Liver (tissue), 8 donors: ENCODE measurements at regions not wholly inside any gene's neighbourhood (a gene's known extent, or its start where the extent isn't known, plus 50 kb on each side); places are given as distances from the start of the nearest gene placed in this dataset.

ENCODE experiments used
- DNase-seq: peaks from one replicate; pipeline ENCODE4 v3.0.0-alpha.2; 2017; ENCODE audit warnings: low spot score
- H3K27ac ChIP-seq, 2 donors: one replicate each; pipeline ENCODE4 v1.7.0; 2013; ENCODE audit warnings: inconsistent platforms in 2 of 2, low read length in 2 of 2, control low read depth in 1 of 2, low read depth in 1 of 2, mild to moderate bottlenecking in 1 of 2
- H3K27me3 ChIP-seq, 4 donors: one replicate each; pipeline versions ENCODE4 v1.6.1 to v1.7.0; 2013; ENCODE audit warnings: low read length in 3 of 4, inconsistent platforms in 1 of 4, mild to moderate bottlenecking in 1 of 4, moderate library complexity in 1 of 4; ENCODE audit not compliant: control insufficient read depth in 4 of 4, insufficient read depth in 4 of 4
- H3K36me3 ChIP-seq, 4 donors: one replicate each; pipeline versions ENCODE4 v1.6.1 to v1.7.0; 2013; ENCODE audit warnings: low read length in 3 of 4, mild to moderate bottlenecking in 3 of 4, low read depth in 1 of 4, moderate library complexity in 1 of 4; ENCODE audit not compliant: control insufficient read depth in 4 of 4, insufficient read depth in 3 of 4
- H3K4me1 ChIP-seq, 4 donors: one replicate each; pipeline versions ENCODE4 v1.6.1 to v1.7.0; 2013; ENCODE audit warnings: low read length in 3 of 4, mild to moderate bottlenecking in 3 of 4, moderate library complexity in 1 of 4; ENCODE audit not compliant: control insufficient read depth in 4 of 4, insufficient read depth in 4 of 4
- H3K4me3 ChIP-seq, 3 donors: one replicate each; pipeline versions ENCODE4 v1.6.1 to v1.7.0; 2013; ENCODE audit warnings: low read length in 3 of 3, control low read depth in 1 of 3, low read depth in 1 of 3, mild to moderate bottlenecking in 1 of 3
- H3K9ac ChIP-seq, 2 donors: one replicate each; pipeline ENCODE4 v1.7.0; 2013; ENCODE audit warnings: low read length in 2 of 2, mild to moderate bottlenecking in 2 of 2, moderate library complexity in 2 of 2, control low read depth in 1 of 2, low read depth in 1 of 2
- H3K9me3 ChIP-seq, 4 donors: one replicate each; pipeline versions ENCODE4 v1.6.1 to v1.7.0; 2013; ENCODE audit warnings: low read length in 3 of 4; ENCODE audit not compliant: control insufficient read depth in 4 of 4
- EGR1 ChIP-seq, 2 donors: IDR thresholded peaks; 2 replicates each; pipeline ENCODE4 v1.6.1; 2016 to 2018; ENCODE audit warnings: antibody characterized with exemption in 2 of 2, low read depth in 2 of 2
- FOXA1 ChIP-seq: IDR thresholded peaks from 2 replicates; pipeline ENCODE4 v1.6.1; 2016; ENCODE audit warnings: antibody characterized with exemption
- FOXA2 ChIP-seq: IDR thresholded peaks from 2 replicates; pipeline ENCODE4 v1.6.1; 2016; ENCODE audit warnings: antibody characterized with exemption
- GABPA ChIP-seq, 2 donors: IDR thresholded peaks in 1 of 2; conservative IDR thresholded peaks in 1 of 2; 2 replicates each; pipeline ENCODE4 v1.6.1; 2016; ENCODE audit warnings: antibody characterized with exemption in 2 of 2, mild to moderate bottlenecking in 1 of 2, moderate library complexity in 1 of 2
- HNF4A ChIP-seq, 2 donors: conservative IDR thresholded peaks; 2 replicates each; pipeline ENCODE4 v1.6.1; 2016; ENCODE audit warnings: antibody characterized with exemption in 2 of 2, mild to moderate bottlenecking in 2 of 2
- HNF4G ChIP-seq: IDR thresholded peaks from 2 replicates; pipeline ENCODE4 v1.6.1; 2016; ENCODE audit warnings: antibody characterized with exemption
- JUND ChIP-seq, 2 donors: IDR thresholded peaks; 2 replicates each; pipeline ENCODE4 v1.6.1; 2016; ENCODE audit warnings: antibody characterized with exemption in 2 of 2
- NR2F2 ChIP-seq: IDR thresholded peaks from 2 replicates; pipeline ENCODE4 v1.6.1; 2016; ENCODE audit warnings: antibody characterized with exemption
- RAD21 ChIP-seq, 2 donors: IDR thresholded peaks; 2 replicates each; pipeline ENCODE4 v1.6.1; 2016; ENCODE audit warnings: antibody characterized with exemption in 2 of 2, mild to moderate bottlenecking in 2 of 2
- RXRA ChIP-seq, 2 donors: IDR thresholded peaks; 2 replicates each; pipeline ENCODE4 v1.6.1; 2017 to 2018; ENCODE audit warnings: antibody characterized with exemption in 2 of 2, mild to moderate bottlenecking in 1 of 2
- SP1 ChIP-seq: IDR thresholded peaks from 2 replicates; pipeline ENCODE4 v1.6.1; 2018; ENCODE audit warnings: antibody characterized with exemption, mild to moderate bottlenecking
- TAF1 ChIP-seq: conservative IDR thresholded peaks from 2 replicates; pipeline ENCODE4 v1.6.1; 2016; ENCODE audit warnings: antibody characterized with exemption, mild to moderate bottlenecking
- YY1 ChIP-seq: IDR thresholded peaks from 2 replicates; pipeline ENCODE4 v1.6.1; 2016; ENCODE audit warnings: antibody characterized with exemption, mild to moderate bottlenecking
- WGBS: extraction: QIAGEN DNeasy Blood & Tissue Kit; methylation state at CpG from one replicate; pipeline ENCODE4 v1.1.7; 2013; 5-methylcytosine and 5-hydroxymethylcytosine counted together
- TF ChIP-seq, protein P1 (sequence below): IDR thresholded peaks from 2 replicates; pipeline ENCODE4 v1.6.1; 2016; ENCODE audit warnings: antibody characterized with exemption, mild to moderate bottlenecking
- TF ChIP-seq, protein P2 (sequence below): IDR thresholded peaks from 2 replicates; pipeline ENCODE4 v1.6.1; 2016; ENCODE audit warnings: antibody characterized with exemption
- TF ChIP-seq, protein P3 (sequence below): fragments of 150-350 bp; IDR thresholded peaks from 2 replicates; pipeline ENCODE4 v1.5.1; 2017; ENCODE audit warnings: improper control_type of control experiment, low read depth, low read length; ENCODE audit not compliant: missing input control
- TF ChIP-seq, protein P4 (sequence below): IDR thresholded peaks from 2 replicates; pipeline ENCODE4 v1.6.1; 2016; ENCODE audit warnings: antibody characterized with exemption
- TF ChIP-seq, protein P5 (sequence below): IDR thresholded peaks from 2 replicates; pipeline ENCODE4 v1.6.1; 2016; ENCODE audit warnings: antibody characterized with exemption
- donor health status: healthy.
- donor health status: healthy.
- donor health status: healthy.
- donor health status: healthy.
- donor health status: healthy.

DNA sequence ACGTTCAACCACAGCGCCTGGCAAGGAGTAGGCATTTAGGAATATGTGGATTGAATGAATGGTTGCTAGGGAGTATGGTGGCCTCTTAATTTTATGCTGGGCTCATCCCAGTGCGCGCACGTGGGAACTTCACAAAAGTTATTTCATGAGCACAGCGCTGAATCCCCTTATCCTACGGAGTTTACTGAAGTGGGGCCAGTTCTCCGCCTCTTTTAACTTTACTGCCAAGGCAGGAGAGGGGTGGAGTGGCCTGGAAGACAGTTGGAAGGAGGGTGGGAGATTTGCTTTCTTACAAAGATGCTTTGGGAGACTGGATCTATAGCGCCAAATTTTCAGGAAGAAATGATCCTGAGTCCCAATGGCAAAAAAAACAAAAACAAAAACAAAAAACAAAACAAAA, 326.5 kb downstream of the SH3GL2 start:
- no peaks in the 10 kb centered on the region for H3K9me3 ChIP-seq
- H3K36me3 ChIP-seq, result no peaks in the 10 kb centered on the region
- TF ChIP-seq TAF1, result no peak
- no peak for TF ChIP-seq HNF4G
- TF ChIP-seq JUND (IDR thresholded peaks at IDR 0.05), result no peak
- no peak for TF ChIP-seq HNF4A (conservative IDR thresholded peaks at IDR 0.05)
- TF ChIP-seq, protein P1, sequence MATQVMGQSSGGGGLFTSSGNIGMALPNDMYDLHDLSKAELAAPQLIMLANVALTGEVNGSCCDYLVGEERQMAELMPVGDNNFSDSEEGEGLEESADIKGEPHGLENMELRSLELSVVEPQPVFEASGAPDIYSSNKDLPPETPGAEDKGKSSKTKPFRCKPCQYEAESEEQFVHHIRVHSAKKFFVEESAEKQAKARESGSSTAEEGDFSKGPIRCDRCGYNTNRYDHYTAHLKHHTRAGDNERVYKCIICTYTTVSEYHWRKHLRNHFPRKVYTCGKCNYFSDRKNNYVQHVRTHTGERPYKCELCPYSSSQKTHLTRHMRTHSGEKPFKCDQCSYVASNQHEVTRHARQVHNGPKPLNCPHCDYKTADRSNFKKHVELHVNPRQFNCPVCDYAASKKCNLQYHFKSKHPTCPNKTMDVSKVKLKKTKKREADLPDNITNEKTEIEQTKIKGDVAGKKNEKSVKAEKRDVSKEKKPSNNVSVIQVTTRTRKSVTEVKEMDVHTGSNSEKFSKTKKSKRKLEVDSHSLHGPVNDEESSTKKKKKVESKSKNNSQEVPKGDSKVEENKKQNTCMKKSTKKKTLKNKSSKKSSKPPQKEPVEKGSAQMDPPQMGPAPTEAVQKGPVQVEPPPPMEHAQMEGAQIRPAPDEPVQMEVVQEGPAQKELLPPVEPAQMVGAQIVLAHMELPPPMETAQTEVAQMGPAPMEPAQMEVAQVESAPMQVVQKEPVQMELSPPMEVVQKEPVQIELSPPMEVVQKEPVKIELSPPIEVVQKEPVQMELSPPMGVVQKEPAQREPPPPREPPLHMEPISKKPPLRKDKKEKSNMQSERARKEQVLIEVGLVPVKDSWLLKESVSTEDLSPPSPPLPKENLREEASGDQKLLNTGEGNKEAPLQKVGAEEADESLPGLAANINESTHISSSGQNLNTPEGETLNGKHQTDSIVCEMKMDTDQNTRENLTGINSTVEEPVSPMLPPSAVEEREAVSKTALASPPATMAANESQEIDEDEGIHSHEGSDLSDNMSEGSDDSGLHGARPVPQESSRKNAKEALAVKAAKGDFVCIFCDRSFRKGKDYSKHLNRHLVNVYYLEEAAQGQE, result no peak
- no peak for TF ChIP-seq RXRA (IDR thresholded peaks at IDR 0.05)
- TF ChIP-seq, protein P2, sequence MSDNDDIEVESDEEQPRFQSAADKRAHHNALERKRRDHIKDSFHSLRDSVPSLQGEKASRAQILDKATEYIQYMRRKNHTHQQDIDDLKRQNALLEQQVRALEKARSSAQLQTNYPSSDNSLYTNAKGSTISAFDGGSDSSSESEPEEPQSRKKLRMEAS, result no peak
- TF ChIP-seq NR2F2, result no peak
- TF ChIP-seq SP1, result no peak
- no peak for TF ChIP-seq YY1
- no peak for TF ChIP-seq FOXA2
- TF ChIP-seq, protein P3, sequence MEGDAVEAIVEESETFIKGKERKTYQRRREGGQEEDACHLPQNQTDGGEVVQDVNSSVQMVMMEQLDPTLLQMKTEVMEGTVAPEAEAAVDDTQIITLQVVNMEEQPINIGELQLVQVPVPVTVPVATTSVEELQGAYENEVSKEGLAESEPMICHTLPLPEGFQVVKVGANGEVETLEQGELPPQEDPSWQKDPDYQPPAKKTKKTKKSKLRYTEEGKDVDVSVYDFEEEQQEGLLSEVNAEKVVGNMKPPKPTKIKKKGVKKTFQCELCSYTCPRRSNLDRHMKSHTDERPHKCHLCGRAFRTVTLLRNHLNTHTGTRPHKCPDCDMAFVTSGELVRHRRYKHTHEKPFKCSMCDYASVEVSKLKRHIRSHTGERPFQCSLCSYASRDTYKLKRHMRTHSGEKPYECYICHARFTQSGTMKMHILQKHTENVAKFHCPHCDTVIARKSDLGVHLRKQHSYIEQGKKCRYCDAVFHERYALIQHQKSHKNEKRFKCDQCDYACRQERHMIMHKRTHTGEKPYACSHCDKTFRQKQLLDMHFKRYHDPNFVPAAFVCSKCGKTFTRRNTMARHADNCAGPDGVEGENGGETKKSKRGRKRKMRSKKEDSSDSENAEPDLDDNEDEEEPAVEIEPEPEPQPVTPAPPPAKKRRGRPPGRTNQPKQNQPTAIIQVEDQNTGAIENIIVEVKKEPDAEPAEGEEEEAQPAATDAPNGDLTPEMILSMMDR, result no peak
- no peak for TF ChIP-seq FOXA1
- TF ChIP-seq EGR1 (IDR thresholded peaks at IDR 0.05; ENCODE audit: low read depth in 2 of 2), result no peak
- TF ChIP-seq, protein P4, sequence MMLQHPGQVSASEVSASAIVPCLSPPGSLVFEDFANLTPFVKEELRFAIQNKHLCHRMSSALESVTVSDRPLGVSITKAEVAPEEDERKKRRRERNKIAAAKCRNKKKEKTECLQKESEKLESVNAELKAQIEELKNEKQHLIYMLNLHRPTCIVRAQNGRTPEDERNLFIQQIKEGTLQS, result no peak
- no peak for TF ChIP-seq GABPA (IDR thresholded peaks at IDR 0.05 in 1 of 2, conservative IDR thresholded peaks at IDR 0.05 in 1 of 2)
- TF ChIP-seq RAD21 (IDR thresholded peaks at IDR 0.05), result no peak
- H3K4me3 ChIP-seq, result no peak overlapping the region
- no peak overlapping the region for H3K9ac ChIP-seq
- H3K4me1 ChIP-seq, result peaks cover 5 to 18% (median 14%) of the 10 kb centered on the region in 4 donors
- no peak overlapping the region for H3K27ac ChIP-seq
- peaks cover 0 to 12% (median 4%) of the 10 kb centered on the region in 4 donors for H3K27me3 ChIP-seq
- WGBS, result 29% methylated on average over 9 of the region's 9 CpGs
- DNase-seq, result no peak

DNA sequence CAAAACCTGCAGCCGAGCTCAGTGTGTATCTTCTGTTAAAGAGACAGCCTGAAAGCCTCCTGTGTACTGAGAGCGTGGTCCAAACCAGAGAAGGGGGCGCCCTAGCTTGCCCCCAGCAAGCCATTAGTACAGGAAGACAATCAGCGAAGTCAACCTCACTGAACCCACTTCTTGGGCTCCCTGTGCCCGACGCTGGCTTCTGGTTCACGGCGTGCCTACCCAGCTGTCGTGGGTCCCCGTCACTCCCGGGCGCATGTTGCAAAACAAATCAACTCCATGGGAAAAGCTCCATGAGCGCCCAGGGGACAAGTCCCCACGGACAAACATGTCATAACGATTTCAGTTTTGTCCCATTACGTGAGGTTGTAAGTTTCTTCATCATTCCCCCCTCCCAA, 326.9 kb downstream of the SH3GL2 start:
- H3K27ac ChIP-seq, result no peak overlapping the region
- H3K4me3 ChIP-seq, result peak overlapping the region in 2 of 3 donors; percentile 28 to 54
- H3K36me3 ChIP-seq, result no peaks in the 10 kb centered on the region
- no peaks in the 10 kb centered on the region for H3K9me3 ChIP-seq
- 4% methylated on average over 16 of the region's 16 CpGs for WGBS
- DNase-seq, result no peak
- peaks cover 5 to 18% (median 14%) of the 10 kb centered on the region in 4 donors for H3K4me1 ChIP-seq
- peaks cover 0 to 12% (median 4%) of the 10 kb centered on the region in 4 donors for H3K27me3 ChIP-seq
- no peak overlapping the region for H3K9ac ChIP-seq
- TF ChIP-seq EGR1 (IDR thresholded peaks at IDR 0.05; ENCODE audit: low read depth in 2 of 2) (no peak), FOXA2 (no peak), RAD21 (IDR thresholded peaks at IDR 0.05) (no peak), HNF4G (no peak), JUND (IDR thresholded peaks at IDR 0.05) (no peak), FOXA1 (no peak), GABPA (IDR thresholded peaks at IDR 0.05 in 1 of 2, conservative IDR thresholded peaks at IDR 0.05 in 1 of 2) (no peak), SP1 (no peak), RXRA (IDR thresholded peaks at IDR 0.05) (no peak)
- TF ChIP-seq, protein P5, sequence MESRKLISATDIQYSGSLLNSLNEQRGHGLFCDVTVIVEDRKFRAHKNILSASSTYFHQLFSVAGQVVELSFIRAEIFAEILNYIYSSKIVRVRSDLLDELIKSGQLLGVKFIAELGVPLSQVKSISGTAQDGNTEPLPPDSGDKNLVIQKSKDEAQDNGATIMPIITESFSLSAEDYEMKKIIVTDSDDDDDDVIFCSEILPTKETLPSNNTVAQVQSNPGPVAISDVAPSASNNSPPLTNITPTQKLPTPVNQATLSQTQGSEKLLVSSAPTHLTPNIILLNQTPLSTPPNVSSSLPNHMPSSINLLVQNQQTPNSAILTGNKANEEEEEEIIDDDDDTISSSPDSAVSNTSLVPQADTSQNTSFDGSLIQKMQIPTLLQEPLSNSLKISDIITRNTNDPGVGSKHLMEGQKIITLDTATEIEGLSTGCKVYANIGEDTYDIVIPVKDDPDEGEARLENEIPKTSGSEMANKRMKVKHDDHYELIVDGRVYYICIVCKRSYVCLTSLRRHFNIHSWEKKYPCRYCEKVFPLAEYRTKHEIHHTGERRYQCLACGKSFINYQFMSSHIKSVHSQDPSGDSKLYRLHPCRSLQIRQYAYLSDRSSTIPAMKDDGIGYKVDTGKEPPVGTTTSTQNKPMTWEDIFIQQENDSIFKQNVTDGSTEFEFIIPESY, result no peak
- TF ChIP-seq, protein P3, result no peak
- TF ChIP-seq, protein P1, result no peak
- TF ChIP-seq, protein P2, result no peak
